Bronchial epithelial cell (primary cell): ENCODE measurements at regions not wholly inside any gene's neighbourhood (a gene's known extent, or its start where the extent isn't known, plus 50 kb on each side); places are given as distances from the start of the nearest gene placed in this dataset.

Experiments
- DNase-seq: peaks from one replicate; pipeline ENCODE4 v3.0.0-alpha.2; 2010; ENCODE audit warnings: low read depth
- FAIRE-seq: peaks from 2 replicates; lab custom pipeline; 2011; peaks lifted over from hg19 to GRCh38; lab: Jason Lieb, UNC
- H3K27me3 ChIP-seq: 2 replicates; pipeline ENCODE4 v1.5.1; 2011; ENCODE audit warnings: low read length; ENCODE audit not compliant: control insufficient read depth, insufficient read depth
- H3K36me3 ChIP-seq: 2 replicates; pipeline ENCODE4 v1.5.1; 2011; ENCODE audit warnings: low read length; ENCODE audit not compliant: control insufficient read depth, insufficient read depth
- H3K4me3 ChIP-seq: 2 replicates; pipeline ENCODE4 v1.5.1; 2011; ENCODE audit warnings: mild to moderate bottlenecking, low read depth, low read length, control low read depth
- CTCF ChIP-seq: IDR thresholded peaks from 2 replicates; pipeline ENCODE4 v1.5.1; 2011; ENCODE audit warnings: mild to moderate bottlenecking, moderate library complexity, low read length, control low read depth, inconsistent platforms; ENCODE audit not compliant: insufficient read depth, severe bottlenecking

- TF ChIP-seq CTCF, result no peak
Measured at GRCh38 chr2:13230221-13230620, 513.5 kb downstream of the TRIB2 start.

GRCh38 chr2:13240061-13240460 lies 523.3 kb downstream of the TRIB2 start:
- no peak for DNase-seq
- no peaks in the 10 kb centered on the region for H3K27me3 ChIP-seq
- H3K36me3 ChIP-seq, result no peaks in the 10 kb centered on the region
- TF ChIP-seq CTCF, result no peak
- H3K4me3 ChIP-seq, result no peak overlapping the region
- FAIRE-seq, result no peak

More at GRCh38 chr2:13230221-13230620, 513.5 kb downstream of the TRIB2 start:
- Histone ChIP-seq H3K36me3 (no peaks in the 10 kb centered on the region), H3K4me3 (no peak overlapping the region), H3K27me3 (no peaks in the 10 kb centered on the region)
- DNase-seq (peak; percentile 7), FAIRE-seq (no peak)

- DNase-seq (no peak), FAIRE-seq (no peak)
- Histone ChIP-seq H3K4me3 (no peak overlapping the region), H3K27me3 (no peaks in the 10 kb centered on the region), H3K36me3 (no peaks in the 10 kb centered on the region)
- TF ChIP-seq CTCF, result no peak
Measured at GRCh38 chr2:13240789-13241487, 524.2 kb downstream of the TRIB2 start.

GRCh38 chr2:13252615-13253014 lies 535.9 kb downstream of the TRIB2 start:
- Histone ChIP-seq H3K27me3 (no peaks in the 10 kb centered on the region), H3K36me3 (no peaks in the 10 kb centered on the region), H3K4me3 (no peak overlapping the region)
- no peak for TF ChIP-seq CTCF
- no peak for DNase-seq
- FAIRE-seq, result no peak

- FAIRE-seq, result no peak
Measured at GRCh38 chr2:13255485-13255884, 538.7 kb downstream of the TRIB2 start.

More at GRCh38 chr2:13255485-13255884, 538.7 kb downstream of the TRIB2 start:
- Histone ChIP-seq H3K36me3 (no peaks in the 10 kb centered on the region), H3K4me3 (no peak overlapping the region), H3K27me3 (no peaks in the 10 kb centered on the region)
- no peak for DNase-seq
- TF ChIP-seq CTCF, result no peak
